HG02884 (cell line): ENCODE measurements at regions not wholly inside any gene's neighbourhood (a gene's known extent, or its start where the extent isn't known, plus 50 kb on each side); places are given as distances from the start of the nearest gene placed in this dataset.

ENCODE experiments used
- ATAC-seq: cut with Tn5 transposase; IDR thresholded peaks from one replicate; pipeline ENCODE4 v1.9.1; 2021; ENCODE audit warnings: mild to moderate bottlenecking, moderate library complexity; ENCODE audit not compliant: unreplicated experiment

DNA sequence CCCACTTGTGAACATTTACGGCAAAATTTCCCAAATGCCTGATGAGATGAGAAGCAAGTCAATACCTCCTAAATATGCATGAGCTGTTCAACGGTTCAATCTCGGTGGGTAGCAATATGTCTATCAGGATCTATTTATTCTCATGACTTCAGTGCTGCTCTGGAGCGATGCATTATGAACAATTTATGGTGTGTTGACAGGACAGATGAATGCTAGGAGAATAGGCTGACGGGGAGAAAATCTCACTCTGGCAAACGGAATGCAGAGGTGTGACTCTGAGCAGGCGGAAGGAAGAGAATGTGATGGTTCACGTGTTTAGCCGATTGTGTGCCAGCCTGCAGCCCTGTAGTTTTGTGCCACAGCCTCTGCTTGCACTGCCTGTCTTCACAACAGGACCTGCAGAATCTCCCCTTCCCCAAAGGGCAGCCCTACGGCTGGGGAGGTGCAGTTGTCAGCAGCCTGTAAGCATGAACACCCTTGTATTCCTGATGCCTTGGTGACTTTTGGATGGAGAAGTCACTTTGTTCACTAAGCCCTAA is 345.2 kb downstream of the PHKB start:
- no peak for ATAC-seq

DNA sequence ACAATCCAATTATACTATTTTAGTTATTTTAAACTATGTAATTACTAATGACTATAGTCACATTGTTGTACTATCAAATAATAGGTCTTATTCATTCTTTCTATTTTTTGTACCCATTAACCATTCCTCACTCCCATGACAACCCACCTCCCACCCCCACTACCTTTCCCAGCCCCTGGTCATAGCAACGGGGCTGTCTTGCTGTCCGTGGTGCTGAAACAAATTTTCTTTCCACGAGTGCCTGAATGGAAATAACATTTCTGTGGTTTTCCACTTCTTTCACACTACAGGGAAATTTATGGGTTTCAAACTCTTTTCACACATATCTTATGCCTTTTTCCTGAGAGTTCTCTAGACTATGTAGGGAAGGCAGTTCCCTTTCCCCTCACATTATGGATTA is 326.6 kb downstream of the PHKB start:
- ATAC-seq: no peak

DNA sequence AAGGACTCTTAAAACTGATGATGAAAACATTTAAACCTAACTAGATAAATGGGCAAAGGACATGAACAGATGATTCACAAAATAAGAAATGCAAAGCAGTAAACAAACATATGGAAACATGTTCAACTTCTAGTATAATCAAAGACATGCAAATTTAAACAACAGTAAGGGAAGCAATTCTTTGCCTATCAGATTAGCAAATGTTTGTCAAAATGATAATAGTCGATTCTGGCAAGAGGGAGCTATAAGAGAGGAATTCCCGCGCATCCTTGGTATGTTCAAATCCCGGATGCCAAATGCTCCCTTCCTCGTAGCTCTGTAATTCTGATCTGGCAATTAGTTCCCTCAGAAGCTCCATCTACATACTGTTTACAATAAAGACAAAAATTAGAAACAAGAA is 320.5 kb downstream of the PHKB start:
- ATAC-seq: no peak

DNA sequence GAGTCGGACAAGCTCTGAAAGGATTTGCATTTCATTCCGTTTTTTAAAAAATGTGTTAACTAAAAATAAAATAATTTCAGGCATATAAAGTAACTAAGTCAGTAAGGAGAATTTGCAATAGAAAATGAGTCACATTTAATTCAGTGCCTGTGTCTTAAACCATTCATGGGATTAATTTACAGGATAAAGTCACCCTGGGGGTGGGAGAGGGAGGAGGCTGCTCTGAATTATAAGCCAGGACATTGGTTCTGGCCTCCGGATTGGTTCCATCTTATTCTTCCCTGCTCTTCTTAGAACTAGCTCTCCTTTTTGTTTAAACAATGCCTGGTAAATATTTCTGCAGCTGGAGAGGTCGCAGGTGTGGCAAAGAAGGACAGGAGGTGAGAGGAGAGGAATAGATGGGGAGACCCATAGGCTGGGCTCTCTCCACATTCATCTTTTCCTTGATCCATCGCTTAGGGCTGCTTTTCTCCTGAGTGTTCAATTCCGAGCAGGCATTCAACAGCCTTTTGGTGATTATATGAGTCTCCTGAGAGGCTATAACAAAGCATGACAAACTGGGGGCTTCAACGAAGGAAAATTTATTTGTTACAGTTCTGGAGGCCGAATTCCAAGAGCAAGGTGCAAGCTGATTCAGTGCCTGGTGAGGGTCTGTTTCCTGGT is 319.2 kb downstream of the PHKB start:
- no peak for ATAC-seq

DNA sequence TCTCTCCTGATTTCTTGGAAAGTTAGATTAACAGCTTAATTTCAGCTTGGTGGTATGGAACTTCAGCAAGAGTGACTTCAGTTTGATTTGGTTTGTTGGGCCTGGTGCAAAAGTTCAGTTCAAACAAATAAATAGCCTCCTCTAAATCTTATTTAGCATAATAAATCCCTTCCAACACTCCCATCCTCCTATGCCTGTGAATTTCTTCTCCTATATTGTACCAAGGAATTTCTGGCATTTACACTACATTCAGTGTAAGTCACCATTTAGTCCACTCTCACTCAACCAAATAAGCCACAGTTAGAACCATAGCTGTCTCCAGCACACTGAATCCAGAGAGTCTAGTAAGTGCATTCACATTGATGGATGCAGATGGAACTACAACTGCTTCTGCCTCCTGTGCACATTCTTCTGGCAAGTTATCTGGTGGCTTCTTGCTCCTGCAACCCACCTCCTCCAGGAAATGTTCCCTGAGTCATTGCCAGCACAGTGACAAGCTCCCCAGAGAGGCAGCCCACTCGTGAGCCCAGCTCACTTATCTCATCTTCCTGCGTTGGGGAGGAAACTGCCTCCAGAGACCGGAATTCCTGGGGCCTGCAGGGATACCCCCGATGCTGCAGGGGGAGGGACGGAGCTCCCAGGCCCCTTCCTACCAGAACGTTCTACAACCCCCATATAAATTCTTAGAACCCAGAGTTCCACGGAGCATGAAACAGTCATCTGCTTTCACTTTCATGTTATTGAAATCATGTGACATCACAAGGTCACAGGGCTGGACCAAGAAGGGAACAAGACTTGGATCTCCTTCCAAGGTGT is 318.3 kb downstream of the PHKB start:
- no peak for ATAC-seq

DNA sequence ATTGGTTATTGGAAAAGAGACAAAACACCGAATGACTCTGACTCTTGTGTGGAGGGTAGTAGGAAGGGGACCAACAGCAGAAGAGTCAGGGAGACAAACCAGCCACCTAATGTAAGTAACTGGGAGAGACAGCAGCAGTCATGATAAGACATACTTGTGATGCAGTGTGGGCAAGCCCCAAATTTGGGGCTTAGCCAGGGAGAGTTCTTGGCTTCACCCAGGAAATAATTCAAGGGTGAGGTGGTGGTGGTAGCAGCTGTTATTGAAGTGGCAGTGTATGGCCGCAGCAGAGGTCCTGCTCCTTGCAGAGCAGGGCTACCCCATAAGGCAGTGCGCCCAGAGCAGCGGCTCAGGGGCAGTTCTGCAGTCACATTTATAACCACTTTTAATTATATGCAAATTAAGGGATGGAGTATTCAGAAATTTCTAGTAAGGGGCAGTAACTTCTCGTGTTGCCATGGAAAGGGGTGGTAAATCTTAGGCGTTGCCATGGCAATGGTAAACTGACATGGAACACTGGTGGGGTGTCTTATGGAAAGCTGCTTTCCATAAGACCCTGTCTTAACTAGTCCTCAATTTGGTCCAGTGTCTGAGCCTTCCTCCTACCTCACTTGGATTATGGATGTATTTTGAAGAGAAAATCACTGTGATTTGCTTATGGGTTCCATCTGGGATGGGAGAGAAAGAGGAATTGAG is 317.1 kb downstream of the PHKB start:
- ATAC-seq: no peak

DNA sequence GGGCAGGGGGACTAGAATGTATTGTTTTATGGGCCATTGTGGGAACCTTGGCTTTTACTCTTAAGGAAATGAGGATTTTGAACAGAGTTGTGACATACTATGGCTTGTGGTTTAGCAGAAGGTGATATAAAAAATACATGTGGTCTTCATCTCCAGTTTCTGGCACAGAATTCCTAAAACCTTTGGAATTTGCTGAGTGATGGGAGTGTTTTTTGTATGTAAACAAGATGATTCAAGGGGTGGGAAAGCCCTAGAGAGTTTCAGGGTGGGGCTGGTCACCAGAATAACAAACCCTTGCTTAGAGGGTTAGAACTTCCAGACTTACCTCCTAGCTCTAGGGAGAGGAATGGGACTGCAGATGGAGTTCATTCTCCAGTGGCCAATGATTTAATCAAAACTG is 316.1 kb downstream of the PHKB start:
- no peak for ATAC-seq

DNA sequence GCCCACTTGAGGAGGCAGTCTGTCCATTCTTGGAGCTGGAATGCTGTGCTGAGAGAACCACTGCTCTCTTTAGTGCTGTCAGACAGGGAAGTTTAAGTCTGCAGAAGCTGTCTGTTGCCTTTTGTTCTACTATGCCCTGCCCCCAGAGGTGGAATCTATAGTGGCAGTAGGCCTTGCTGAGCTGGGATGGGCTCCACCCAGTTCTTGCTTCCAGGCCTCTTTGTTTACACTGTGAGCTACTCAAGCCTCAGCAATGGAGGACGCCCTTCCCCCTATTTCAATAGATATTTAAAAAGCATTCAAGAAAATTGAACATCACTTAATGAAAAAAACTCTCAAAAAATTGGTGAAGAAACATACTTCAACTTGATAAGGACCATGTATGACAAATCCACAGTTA is 313.5 kb downstream of the PHKB start:
- ATAC-seq: no peak

DNA sequence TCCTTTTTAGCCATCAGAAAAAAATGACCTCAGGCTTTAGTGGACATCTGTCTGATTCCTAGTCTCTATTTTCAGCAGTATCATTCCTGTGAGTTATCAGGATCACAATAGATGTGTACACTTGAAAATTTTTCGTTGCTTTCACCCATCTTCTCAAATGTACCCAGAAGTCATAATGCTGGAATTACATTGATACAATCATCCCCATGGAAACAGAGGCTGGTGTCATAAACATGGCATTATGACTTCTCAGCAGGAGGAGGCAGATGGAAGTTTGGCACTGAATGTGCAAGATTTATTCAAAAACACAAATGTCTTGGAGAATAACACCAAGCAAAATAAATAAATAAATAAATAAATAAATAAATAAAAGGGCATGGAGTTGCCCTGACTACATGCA is 292.5 kb downstream of the PHKB start:
- no peak for ATAC-seq
